HEK293T (cell line): ENCODE measurements at regions not wholly inside any gene's neighbourhood (a gene's known extent, or its start where the extent isn't known, plus 50 kb on each side); places are given as distances from the start of the nearest gene placed in this dataset.

Experiments
- BHLHE40 ChIP-seq: fragments of 450-650 bp; IDR thresholded peaks from 2 replicates; pipeline ENCODE4 v1.6.1; 2016; ENCODE audit warnings: mild to moderate bottlenecking, moderate library complexity, borderline replicate concordance
- FOXA1 ChIP-seq: fragments of 450-650 bp; IDR thresholded peaks from 2 replicates; pipeline ENCODE4 v1.6.1; 2016; ENCODE audit warnings: mild to moderate bottlenecking
- FOXK2 ChIP-seq: fragments of 450-650 bp; IDR thresholded peaks from 2 replicates; pipeline ENCODE4 v1.6.1; 2016; ENCODE audit warnings: mild to moderate bottlenecking
- FOXM1 ChIP-seq: fragments of 450-650 bp; IDR thresholded peaks from 2 replicates; pipeline ENCODE4 v1.6.1; 2017; ENCODE audit warnings: mild to moderate bottlenecking, borderline replicate concordance
- NFRKB ChIP-seq: fragments of 450-650 bp; IDR thresholded peaks from 2 replicates; pipeline ENCODE4 v1.6.1; 2016; ENCODE audit warnings: mild to moderate bottlenecking, moderate library complexity
- TARDBP ChIP-seq: fragments of 450-650 bp; IDR thresholded peaks from 2 replicates; pipeline ENCODE4 v1.6.1; 2016

DNA sequence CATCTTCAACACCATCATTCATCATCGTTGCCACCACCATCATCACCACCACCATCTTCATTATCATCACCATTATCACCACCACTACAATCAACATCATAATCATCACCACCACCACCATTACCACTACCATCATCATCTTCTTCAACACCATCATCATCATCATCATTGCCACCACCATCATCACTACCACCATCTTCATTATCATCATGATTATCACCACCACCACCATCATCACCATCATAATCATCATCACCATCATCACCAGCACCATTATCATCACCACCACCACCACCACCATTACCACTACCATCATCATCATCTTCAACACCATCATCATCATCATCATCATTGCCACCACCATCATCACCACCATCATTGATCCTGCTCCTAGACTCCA lies 112.7 kb downstream of the OAT start:
- no peak for TF ChIP-seq FOXA1
- TF ChIP-seq NFRKB: no peak
- no peak for TF ChIP-seq BHLHE40
- TF ChIP-seq FOXM1: no peak
- TF ChIP-seq TARDBP: no peak
- no peak for TF ChIP-seq FOXK2
